NCI-H2029 (cell line): ENCODE measurements at regions not wholly inside any gene's neighbourhood (a gene's known extent, or its start where the extent isn't known, plus 50 kb on each side); places are given as distances from the start of the nearest gene placed in this dataset.
"Not testable (repeated sequence)": the region's sequence is repeated elsewhere in the genome, so short reads cannot be mapped to it uniquely, and the experiment has no call there.

Experiments
- DNase-seq: peaks from one replicate; lab custom pipeline; 2025; lab: John Stamatoyannopoulos, UW

DNA sequence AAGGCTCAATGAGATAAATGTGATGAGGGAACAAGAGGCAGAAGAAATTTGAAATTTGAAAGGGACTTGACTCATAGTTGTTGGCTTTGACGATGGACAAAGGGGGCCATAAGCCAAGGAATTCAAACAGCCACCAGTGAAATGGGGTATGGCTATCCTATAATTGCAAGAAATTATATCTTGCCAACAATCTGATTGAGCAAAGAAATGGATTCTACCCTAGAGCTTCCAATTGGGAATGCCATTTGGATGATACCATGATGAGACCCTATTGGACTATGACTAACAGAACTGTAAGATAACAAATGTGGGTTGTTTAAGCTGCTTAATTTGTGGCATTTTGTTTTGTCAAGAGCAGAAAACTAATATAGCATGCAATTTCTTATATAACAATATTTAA is 270.1 kb upstream of the ARSJ start:
- no peak for DNase-seq

DNA sequence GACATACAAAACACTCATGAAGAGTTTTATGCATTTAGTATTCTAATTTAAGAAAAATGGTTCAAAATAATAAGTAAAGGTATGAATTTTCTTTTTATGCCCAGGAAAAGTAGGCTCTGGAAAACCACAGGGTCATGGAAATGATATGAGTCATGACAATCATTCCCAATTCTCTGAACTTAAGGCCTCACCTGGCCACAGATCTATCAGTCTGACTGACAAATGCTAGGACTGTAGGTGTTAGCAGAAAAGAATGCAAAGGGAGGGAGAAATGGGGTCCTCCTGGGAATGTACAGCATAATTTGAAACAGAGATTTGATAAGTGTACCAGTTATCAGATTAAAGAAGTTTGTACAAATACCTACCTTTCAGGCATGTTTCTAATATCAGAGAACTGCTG is 270.5 kb upstream of the ARSJ start:
- no peak for DNase-seq

DNA sequence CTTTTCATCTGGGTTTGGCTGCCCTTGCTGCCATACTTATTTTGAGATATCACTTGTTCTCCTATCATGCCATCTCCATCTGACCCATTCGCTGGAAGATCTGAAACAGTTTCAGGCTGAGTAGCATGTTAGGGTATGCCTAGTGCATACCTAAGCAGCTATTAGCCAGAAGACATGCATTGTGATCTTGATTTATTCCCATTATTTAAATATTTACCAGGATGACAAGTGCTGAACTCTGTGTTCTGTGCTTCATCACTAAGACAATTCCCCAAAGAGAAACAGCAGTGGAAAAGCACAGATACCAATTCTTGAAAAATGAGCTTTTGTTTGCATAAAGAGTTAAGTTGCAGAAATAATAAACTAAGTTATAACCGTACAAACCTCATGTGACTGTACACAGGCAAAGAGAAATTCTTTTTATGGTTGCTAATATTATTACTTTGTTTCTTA is 271.0 kb upstream of the ARSJ start:
- DNase-seq: no peak

DNA sequence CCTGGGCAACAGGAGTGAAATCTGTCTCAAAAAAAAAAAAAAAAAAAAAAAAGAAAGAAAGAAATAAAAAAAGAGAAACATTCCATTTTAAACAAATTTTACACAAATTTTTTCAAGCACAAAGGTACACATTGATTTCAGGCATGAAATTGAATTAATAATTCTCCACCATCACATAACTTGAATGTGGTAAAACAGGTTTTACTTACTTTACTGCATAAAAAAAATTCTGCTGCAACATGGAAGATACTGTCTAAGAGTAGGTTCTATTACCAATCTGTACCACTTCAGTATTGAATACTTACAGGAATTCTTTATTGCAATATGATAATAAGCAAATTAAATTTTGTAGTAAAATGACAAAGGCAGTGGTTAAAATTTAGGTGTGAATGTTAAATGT is 271.6 kb upstream of the ARSJ start:
- DNase-seq: no peak

DNA sequence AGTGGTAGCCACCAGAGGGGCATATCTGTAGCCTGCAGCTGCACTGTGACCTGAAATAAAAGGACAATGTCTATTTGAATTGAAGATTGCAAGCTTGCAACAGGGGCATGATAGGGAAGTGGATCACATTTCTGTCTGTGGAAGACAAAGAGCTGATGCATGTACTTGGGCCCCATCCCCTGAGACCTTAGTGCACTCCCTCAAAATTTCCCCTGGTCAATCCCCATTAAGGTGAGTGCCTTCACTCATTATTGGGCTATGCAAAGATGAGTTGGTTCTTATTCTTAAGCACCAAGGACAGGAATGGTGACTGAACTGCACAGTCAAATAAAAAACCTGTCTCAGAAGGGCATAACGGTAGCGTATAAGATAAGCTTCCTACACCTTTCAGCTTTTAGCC is 273.1 kb upstream of the ARSJ start:
- no peak for DNase-seq

DNA sequence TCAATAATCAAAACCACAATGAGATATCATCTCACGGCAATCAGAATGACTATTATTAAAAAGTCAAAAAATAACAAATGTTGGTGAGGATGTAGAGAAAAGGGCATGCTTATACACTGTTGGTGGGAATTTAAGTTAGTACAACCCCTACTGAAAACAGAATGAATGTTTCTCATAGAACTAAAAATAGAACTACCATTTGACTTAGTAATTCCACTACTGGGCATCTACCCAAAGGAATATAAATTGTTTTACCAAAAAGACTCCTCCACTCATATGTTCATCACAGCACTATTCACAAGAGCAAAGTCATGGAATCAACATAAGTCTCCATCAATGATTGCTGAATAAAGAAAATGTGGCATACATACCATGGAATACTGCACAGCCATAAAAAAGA is 278.1 kb upstream of the ARSJ start:
- DNase-seq: no peak

DNA sequence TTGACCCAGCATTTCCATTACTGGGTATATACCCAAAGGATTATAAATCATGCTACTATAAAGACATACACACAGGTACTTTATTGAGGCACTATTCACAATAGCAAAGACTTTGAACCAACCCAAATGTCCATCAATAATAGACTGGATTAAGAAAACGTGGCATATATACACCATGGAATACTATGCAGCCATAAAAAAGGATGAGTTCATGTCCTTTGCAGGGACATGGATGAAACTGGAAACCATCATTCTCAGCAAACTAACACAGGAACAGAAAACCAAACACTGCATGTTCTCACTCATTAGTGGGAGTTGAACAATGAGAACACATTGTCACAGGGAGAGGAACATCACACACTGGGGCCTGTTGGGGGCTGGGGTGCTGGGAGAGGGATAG is 283.0 kb upstream of the ARSJ start:
- not testable (repeated sequence) for DNase-seq

DNA sequence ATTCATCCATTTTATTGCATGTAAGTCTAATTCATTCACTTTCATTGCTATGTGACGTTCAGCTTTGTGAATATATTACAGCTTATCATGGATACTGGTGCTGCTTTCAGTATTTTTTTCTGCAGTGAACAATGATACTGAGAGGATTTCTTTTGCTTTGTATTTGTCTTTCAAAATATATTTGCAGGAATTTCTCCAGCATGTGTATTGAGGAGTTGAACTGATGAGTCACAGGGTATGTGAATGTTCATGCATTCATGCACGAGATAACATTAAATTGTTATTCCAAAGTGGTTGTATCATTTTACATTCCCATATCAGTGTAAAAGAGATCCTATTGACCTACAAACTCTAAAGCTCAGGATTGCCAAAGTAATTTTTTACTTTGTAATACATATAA is 283.8 kb upstream of the ARSJ start:
- DNase-seq: no peak

DNA sequence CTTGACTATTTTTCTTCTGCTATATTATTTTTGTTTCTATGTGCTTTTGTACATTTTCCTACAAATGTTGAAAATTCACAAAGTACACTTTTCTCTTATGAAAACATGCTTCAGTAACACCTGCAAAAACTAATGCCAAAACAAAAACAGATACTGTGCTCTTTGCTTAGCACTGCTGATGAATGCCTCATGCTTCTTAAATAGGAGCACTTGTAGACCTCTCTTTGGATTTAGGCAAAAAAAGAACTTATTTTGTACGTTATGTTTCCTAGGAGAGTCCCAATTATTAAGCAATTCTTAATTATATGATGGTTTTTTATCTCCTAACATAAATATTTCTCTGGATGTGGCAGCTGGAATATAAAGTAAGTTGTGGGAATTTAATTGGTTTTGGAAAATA is 285.0 kb upstream of the ARSJ start:
- no peak for DNase-seq

DNA sequence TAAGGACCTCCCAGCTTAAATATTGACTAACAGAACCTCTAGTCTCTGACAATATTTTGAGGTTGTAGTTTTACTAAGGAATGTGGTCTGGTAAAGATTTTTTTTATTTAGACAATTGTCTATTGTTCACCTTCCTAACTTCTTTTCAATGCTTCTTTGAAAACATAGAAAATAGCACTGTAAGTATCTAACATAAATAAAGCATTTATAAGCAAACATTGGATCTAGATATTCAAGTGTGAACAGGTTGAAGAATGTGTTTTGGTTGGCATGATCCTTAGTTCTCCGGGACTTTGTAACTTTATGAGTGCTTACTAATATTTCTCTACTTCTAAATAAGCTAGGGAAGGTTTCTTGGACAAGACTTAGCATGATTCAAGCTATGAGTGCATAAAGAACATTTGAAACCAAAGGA is 285.4 kb upstream of the ARSJ start:
- DNase-seq: no peak

DNA sequence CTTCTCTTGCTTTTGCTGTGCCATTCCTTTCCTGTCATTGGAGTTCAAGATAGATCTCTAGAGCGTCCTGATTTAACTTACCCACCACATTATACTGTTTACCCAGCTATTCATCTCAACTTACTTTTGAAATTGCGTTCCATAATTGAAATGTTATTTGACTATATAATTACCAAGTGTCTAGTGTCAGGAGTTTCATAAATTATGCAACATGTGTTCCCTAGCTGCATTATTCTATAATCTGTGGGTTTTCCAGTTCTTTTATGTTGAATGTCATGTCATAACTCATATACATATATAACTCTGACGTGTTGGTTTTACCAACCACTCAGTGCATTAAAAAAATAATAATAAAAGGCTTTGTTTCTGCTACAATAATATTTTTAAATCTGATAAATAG is 285.9 kb upstream of the ARSJ start:
- no peak for DNase-seq

DNA sequence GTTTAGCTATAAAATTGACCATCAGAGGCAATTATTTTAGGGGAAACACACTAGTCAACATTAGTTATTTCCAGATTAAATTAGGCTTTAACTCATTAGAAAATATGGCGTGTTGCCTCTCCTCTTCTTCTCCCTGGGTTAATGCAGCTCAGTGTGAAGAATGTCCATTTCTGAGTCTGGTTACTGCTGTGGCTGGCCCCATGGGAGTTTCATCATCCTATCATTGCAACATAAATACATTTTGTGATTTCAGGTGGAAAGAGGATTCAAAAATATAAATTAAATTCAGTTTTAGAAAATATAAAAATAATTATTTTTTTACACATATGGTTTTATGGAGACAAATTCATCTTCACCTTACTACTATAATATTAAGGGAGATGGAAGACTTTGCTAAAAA is 288.5 kb upstream of the ARSJ start:
- DNase-seq: no peak

DNA sequence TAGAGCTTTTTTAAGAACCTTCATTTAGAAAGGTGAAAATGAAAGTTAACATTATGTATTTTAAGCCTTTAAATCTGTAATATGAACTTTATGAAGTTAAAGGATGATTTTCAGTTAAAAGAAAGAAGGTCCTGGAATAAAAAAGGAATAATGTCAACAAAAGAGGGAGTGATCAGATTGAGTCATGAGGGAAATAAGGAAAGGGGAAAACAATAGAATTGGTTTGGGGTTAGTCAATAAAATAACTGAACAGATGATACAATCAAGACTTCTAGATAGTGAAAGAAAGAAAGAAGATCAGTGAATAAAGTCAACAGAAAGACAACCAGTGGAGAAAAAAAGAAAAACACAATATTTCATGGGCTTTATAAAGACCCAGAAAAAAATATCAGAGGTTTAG is 291.6 kb upstream of the ARSJ start:
- DNase-seq: no peak

DNA sequence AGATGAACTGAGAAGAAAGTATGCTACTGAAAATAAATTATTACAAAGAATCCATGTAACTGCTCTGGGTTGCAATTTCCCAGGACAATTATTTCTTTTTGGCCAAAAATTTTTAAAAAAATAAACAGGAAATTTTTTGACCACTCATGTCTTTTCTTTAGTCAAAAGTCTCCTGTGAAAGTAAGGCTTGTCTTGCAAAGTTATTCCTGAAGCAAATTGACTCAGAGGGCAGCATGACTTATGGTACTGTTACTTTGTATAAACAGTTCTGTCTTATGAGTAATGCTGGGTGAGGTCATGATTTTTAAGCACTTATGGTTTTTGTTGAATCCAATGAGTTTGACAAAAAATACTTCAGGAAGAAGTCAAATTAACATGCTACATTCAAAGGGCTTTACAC is 292.8 kb upstream of the ARSJ start:
- DNase-seq: no peak

DNA sequence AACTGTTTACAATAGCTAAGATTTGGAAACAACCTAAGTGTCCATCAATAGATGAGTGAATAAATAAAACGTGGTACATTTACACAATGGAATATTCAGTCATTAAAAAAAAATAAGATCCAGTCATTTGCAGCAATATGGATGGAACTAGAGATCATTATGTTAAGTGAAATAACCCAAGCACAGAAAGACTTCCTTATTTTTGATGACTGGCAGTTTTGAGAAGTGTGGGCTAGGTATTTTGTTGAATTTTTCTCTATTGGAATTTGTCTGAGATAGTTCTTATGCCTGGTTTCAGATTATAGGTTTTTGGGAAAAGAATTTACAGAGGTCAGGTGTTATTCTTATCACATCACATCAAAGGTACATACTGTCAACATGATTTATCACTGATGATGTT is 293.8 kb upstream of the ARSJ start:
- no peak for DNase-seq

DNA sequence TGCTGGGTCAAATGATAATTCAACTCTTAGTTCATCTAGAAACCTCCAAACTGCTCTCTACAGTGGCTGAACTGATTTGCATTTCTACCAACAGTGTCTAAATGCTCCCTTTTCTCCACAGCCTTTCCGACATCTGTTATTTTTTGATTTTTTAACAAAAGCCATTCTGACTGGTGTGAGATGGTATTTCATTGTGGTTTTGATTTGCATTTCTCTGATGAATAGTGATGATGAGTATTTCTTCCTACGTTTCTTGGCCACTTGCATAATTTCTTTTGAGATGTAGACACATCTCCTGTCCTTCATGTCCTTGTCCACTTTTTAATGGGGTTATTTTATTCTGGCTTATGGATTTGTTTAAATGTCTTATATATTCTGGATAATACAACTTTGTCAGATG is 298.2 kb upstream of the ARSJ start:
- no peak for DNase-seq

DNA sequence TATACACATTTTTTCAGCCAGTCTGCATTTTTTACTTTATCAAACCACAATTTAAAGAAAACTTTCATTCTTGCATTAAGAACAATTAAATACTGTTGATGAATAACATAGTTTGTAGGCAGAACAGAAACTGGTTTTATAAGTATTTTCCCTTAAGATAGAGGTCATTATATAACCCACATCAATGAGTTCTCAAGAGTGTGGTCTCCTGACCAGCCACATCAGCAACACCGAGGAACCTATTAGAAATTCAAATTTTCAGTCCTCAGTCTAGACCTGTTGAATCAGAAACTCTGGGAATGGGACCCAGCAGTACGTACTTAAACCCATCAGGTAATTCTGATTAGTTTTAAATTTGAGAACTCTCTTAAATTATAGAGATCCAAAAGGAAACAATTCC is 299.6 kb upstream of the ARSJ start:
- no peak for DNase-seq

DNA sequence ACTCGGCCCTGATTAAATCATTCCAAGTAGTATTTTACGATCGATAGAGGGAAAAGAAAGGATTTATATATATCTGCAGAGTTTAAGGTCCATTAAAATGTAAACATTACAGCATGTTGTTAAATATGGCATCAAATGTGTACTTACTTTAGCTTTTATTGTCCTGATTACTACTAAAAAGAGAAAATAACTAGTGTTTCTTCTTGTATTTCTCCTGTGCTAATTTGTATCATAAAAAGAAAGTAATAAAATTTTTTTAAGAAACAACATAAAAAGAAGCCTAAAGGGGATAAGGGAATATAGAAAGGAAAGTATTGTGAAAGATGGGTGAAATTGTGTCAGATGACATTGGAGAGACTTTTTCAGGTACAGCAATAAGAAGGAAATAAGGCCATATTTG is 300.3 kb upstream of the ARSJ start:
- no peak for DNase-seq

DNA sequence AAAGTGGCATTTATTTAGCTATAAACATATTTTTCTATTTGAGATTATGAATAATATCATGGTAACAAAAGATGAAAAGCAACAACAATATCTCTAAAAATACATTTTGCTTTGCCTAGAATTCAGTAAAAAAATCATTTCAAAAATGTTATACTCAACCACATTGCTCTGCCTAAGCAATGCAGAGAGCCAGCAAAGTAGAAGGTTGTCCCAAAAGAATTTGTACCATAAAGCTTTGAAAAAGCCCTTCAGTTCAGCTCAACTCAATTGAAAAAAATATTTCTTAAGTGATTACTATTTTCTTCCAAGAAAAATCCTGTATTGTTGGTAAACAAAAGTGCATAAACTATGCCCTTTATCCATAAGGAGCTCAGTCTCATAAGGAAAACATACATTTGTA is 301.2 kb upstream of the ARSJ start:
- no peak for DNase-seq

DNA sequence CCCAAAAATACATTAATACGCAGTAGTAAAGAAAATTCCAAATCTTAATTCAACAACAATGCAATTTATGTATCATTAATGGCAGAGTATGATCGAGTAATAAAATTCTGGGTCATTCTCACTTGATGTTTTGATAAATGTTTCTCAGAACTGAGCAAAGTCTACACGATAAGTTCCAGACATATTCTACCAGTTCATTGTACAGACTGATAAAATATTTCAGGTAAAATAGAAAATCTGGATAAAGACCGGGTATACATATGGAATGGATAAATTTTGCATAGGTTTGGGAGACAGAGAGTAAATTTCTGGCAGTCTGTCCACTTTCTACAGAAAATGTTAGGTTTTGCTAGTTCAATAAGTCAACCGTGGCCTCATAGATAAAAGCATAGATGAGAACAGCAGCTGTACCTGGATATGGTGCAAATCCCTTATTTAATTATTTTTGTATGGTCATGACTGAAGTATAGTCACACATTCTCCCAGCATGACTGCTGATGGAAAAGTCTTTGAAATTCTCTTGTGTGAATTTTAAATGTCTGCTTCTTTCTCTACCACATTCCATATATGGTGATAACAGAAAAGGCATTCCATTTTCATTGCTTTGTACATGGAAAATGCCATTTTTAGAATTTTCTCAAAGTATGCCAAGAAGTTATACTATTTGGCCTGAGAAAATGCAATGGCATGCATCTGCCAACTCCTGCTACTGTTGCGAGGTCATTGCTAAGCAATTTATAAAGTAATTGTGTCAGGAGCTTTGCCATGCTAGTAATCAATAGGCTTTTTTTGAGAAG is 301.9 kb upstream of the ARSJ start:
- DNase-seq: no peak

DNA sequence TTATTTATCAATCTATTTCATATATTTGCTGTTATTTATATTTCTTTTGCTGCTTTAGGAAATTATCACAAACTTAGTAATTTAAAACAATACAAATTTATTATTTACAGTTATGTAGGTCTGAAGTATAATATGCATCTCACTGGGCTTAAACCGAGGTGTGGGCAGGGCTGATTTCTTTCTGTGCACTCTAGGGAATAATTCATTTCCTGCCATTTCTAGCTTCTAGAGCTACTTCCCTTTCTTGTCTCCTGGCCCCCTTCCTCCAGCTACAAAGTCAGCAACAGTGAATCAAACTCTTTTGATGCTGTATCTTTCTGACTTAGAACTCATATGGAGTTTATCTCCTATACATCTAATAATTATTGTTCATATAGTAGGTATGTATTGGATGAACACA is 303.5 kb upstream of the ARSJ start:
- DNase-seq: no peak

DNA sequence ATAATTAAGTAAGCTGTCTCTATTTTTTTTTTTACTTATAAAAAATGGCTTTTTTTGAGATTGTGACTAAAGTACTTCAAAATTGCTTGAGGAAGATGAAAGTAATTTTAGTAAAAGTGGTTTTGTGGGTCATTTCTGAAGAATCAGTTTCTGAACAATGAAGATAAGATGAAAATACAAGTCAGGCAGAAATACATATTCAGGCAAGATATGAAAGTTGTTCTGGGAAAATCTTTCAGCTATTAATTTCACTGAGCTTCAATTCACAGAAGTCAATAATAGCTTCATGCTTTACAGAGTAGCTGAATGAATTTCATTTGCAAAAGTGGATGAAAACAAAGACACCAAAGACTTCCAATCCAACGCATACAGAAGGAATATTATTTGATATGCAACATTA is 305.2 kb upstream of the ARSJ start:
- DNase-seq: no peak

DNA sequence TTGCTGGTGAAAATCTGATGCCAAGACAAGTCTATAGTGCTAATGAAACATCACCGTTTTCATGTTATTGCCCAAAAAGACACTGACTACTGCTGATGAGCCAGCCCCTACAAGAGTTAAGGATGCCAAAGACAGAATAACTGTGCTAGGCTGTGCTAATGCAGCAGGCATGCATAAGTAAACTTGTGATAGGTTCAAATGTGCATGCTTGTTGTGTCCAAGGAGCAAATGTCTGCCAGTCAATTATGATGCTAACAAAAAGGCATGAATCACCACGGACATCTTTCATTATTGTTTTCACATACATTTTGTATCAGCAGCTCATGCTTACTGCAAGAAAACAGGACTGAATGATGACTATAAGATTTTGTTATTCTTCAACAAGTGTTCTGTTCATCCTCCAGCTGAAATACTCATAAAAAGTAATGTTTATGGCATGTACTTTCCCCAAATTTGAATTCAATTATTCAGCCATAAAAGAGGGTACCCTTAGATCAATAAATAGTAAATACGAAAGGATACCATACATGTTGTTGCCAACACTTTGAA is 306.9 kb upstream of the ARSJ start:
- no peak for DNase-seq

DNA sequence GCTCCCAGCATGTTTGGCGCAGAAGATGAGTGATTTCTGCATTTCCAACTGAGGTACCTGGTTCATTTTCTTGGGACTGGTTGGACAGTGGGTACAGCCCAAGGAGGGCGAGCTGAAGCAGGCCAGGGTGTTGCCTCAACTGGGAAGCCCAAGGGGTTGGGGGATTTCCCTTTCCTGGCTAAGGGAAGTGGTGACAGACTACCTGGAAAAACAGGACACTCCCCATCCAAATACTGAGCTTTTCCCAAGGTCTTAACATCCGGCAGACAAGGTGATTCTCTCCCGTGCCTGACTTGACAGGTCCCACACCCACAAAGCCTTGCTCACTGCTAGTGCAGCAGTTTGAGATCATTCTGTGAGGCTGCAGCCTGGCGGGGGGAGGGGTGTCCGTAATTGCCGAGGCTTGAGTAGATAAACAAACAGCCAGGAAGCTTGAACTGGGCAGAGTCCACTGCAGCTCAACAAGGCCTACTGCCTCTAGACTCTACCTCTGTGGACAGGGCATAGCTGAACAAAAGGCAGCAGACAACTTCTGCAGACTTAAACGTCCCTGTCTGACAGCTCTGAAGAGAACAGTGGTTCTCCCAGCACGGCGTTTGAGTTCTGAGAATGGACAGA is 307.7 kb upstream of the ARSJ start:
- DNase-seq: no peak
